Ectodermal cell (in vitro differentiated cells): ENCODE measurements at regions not wholly inside any gene's neighbourhood (a gene's known extent, or its start where the extent isn't known, plus 50 kb on each side); places are given as distances from the start of the nearest gene placed in this dataset.

ENCODE experiments used
- H3K27ac ChIP-seq: 2 replicates; pipeline ENCODE4 v1.7.0; 2013; ENCODE audit warnings: mild to moderate bottlenecking, low read depth, low read length; ENCODE audit not compliant: insufficient read depth, poor library complexity, severe bottlenecking
- H3K27me3 ChIP-seq: 2 replicates; pipeline ENCODE4 v1.7.0; 2013; ENCODE audit warnings: mild to moderate bottlenecking, low read length; ENCODE audit not compliant: insufficient read depth, control insufficient read depth, poor library complexity, severe bottlenecking
- H3K36me3 ChIP-seq: one replicate; pipeline ENCODE4 v1.7.0; 2013; ENCODE audit warnings: low read length; ENCODE audit not compliant: control insufficient read depth, insufficient read depth
- H3K4me1 ChIP-seq: one replicate; pipeline ENCODE4 v1.7.0; 2013; ENCODE audit warnings: low read length; ENCODE audit not compliant: control insufficient read depth, insufficient read depth
- H3K4me3 ChIP-seq: 2 replicates; pipeline ENCODE4 v1.7.0; 2013; ENCODE audit warnings: low read depth, low read length, control low read depth; ENCODE audit not compliant: insufficient read depth
- H3K9me3 ChIP-seq: 2 replicates; pipeline ENCODE4 v1.7.0; 2013; ENCODE audit warnings: mild to moderate bottlenecking, low read length, moderate library complexity; ENCODE audit not compliant: control insufficient read depth
- WGBS, 2 experiments: methylation state at CpG; one replicate each; pipeline ENCODE4 v1.1.7; 2013; ENCODE audit warnings: missing lambda C conversion rate in 2 of 2; 5-methylcytosine and 5-hydroxymethylcytosine counted together

GRCh38 chr13:105952973-105953290, 582.5 kb downstream of the EFNB2 start:
- WGBS, 2 experiments, result 90 to 94% methylated on average over 3 of the region's 3 CpGs
- Histone ChIP-seq H3K36me3 (no peaks in the 10 kb centered on the region), H3K4me3 (no peak overlapping the region), H3K27ac (no peak overlapping the region), H3K4me1 (no peaks in the 10 kb centered on the region), H3K9me3 (no peaks in the 10 kb centered on the region), H3K27me3 (no peaks in the 10 kb centered on the region)

- Histone ChIP-seq H3K36me3 (no peaks in the 10 kb centered on the region), H3K4me1 (no peaks in the 10 kb centered on the region), H3K9me3 (no peaks in the 10 kb centered on the region), H3K27ac (no peak overlapping the region), H3K27me3 (no peaks in the 10 kb centered on the region), H3K4me3 (no peak overlapping the region)
- 100% methylated on average over 1 of the region's 1 CpG for WGBS, 2 experiments
Observed at GRCh38 chr13:105952233-105952972, 583.1 kb downstream of the EFNB2 start.

- no peaks in the 10 kb centered on the region for H3K4me1 ChIP-seq
- no peaks in the 10 kb centered on the region for H3K9me3 ChIP-seq
- H3K4me3 ChIP-seq, result no peak overlapping the region
- 85 to 86% methylated on average over 3 of the region's 3 CpGs for WGBS, 2 experiments
- no peaks in the 10 kb centered on the region for H3K36me3 ChIP-seq
- H3K27me3 ChIP-seq, result no peaks in the 10 kb centered on the region
- no peak overlapping the region for H3K27ac ChIP-seq
Observed at GRCh38 chr13:105948143-105948542, 587.3 kb downstream of the EFNB2 start.

- WGBS, 2 experiments, result 95 to 100% methylated on average over 1 of the region's 1 CpG
- Histone ChIP-seq H3K27me3 (no peaks in the 10 kb centered on the region), H3K4me3 (no peak overlapping the region), H3K9me3 (no peaks in the 10 kb centered on the region), H3K4me1 (no peaks in the 10 kb centered on the region), H3K36me3 (no peaks in the 10 kb centered on the region), H3K27ac (no peak overlapping the region)
Observed at GRCh38 chr13:105940882-105941281, 594.6 kb downstream of the EFNB2 start.

GRCh38 chr13:105937451-105937850, 598.0 kb downstream of the EFNB2 start:
- H3K4me3 ChIP-seq, result no peak overlapping the region
- H3K27me3 ChIP-seq, result no peaks in the 10 kb centered on the region
- no peak overlapping the region for H3K27ac ChIP-seq
- no peaks in the 10 kb centered on the region for H3K4me1 ChIP-seq
- no peaks in the 10 kb centered on the region for H3K9me3 ChIP-seq
- 71% methylated on average over 4 of the region's 4 CpGs for whole genome bisulfite sequencing, 2 experiments
- no peaks in the 10 kb centered on the region for H3K36me3 ChIP-seq

- Histone ChIP-seq H3K36me3 (no peaks in the 10 kb centered on the region), H3K4me1 (no peaks in the 10 kb centered on the region), H3K9me3 (no peaks in the 10 kb centered on the region), H3K27ac (no peak overlapping the region), H3K4me3 (no peak overlapping the region), H3K27me3 (no peaks in the 10 kb centered on the region)
- 94 to 95% methylated on average over 5 of the region's 5 CpGs for WGBS, 2 experiments
Observed at GRCh38 chr13:105936816-105937215, 598.6 kb downstream of the EFNB2 start.

GRCh38 chr13:105929505-105929904, 606.0 kb downstream of the EFNB2 start:
- 89 to 93% methylated on average over 4 of the region's 4 CpGs for WGBS, 2 experiments
- no peaks in the 10 kb centered on the region for H3K36me3 ChIP-seq
- H3K9me3 ChIP-seq, result no peaks in the 10 kb centered on the region
- H3K27ac ChIP-seq, result no peak overlapping the region
- no peak overlapping the region for H3K4me3 ChIP-seq
- H3K27me3 ChIP-seq, result no peaks in the 10 kb centered on the region
- H3K4me1 ChIP-seq, result no peaks in the 10 kb centered on the region

- no peaks in the 10 kb centered on the region for H3K27me3 ChIP-seq
- 90 to 93% methylated on average over 4 of the region's 4 CpGs for WGBS, 2 experiments
- no peak overlapping the region for H3K27ac ChIP-seq
Observed at GRCh38 chr13:105928901-105929300, 606.6 kb downstream of the EFNB2 start.

GRCh38 chr13:105928048-105928447, 607.4 kb downstream of the EFNB2 start:
- 95 to 100% methylated on average over 1 of the region's 1 CpG for WGBS, 2 experiments
- no peaks in the 10 kb centered on the region for H3K27me3 ChIP-seq
- no peaks in the 10 kb centered on the region for H3K36me3 ChIP-seq
- no peaks in the 10 kb centered on the region for H3K4me1 ChIP-seq
- no peaks in the 10 kb centered on the region for H3K9me3 ChIP-seq
- no peak overlapping the region for H3K4me3 ChIP-seq
- no peak overlapping the region for H3K27ac ChIP-seq

More at GRCh38 chr13:105928901-105929300, 606.6 kb downstream of the EFNB2 start:
- Histone ChIP-seq H3K4me1 (no peaks in the 10 kb centered on the region), H3K9me3 (no peaks in the 10 kb centered on the region), H3K36me3 (no peaks in the 10 kb centered on the region), H3K4me3 (no peak overlapping the region)

GRCh38 chr13:105925496-105925895, 610.0 kb downstream of the EFNB2 start:
- Histone ChIP-seq H3K27ac (no peak overlapping the region), H3K4me3 (no peak overlapping the region), H3K36me3 (no peaks in the 10 kb centered on the region), H3K27me3 (no peaks in the 10 kb centered on the region), H3K4me1 (no peaks in the 10 kb centered on the region), H3K9me3 (no peaks in the 10 kb centered on the region)
- 75% methylated on average over 2 of the region's 2 CpGs; no CpG with 5 or more reads in 1 of the 2 experiments for WGBS, 2 experiments

GRCh38 chr13:105921711-105922110, 613.8 kb downstream of the EFNB2 start:
- peaks cover 7% of the 10 kb centered on the region for H3K4me1 ChIP-seq
- WGBS, 2 experiments, result 63 to 64% methylated on average over 3 of the region's 3 CpGs
- H3K4me3 ChIP-seq, result no peak overlapping the region
- no peaks in the 10 kb centered on the region for H3K9me3 ChIP-seq
- no peak overlapping the region for H3K27ac ChIP-seq
- no peaks in the 10 kb centered on the region for H3K36me3 ChIP-seq
- H3K27me3 ChIP-seq, result no peaks in the 10 kb centered on the region
